22Rv1 (cell line): ENCODE measurements at regions not wholly inside any gene's neighbourhood (a gene's known extent, or its start where the extent isn't known, plus 50 kb on each side); places are given as distances from the start of the nearest gene placed in this dataset.

ENCODE experiments used
- CTCF ChIP-seq: fragments of 450-650 bp; IDR thresholded peaks from 2 replicates; pipeline ENCODE4 v1.5.1; 2017; ENCODE audit warnings: mild to moderate bottlenecking
- ZFX ChIP-seq: fragments of 450-650 bp; IDR thresholded peaks from 2 replicates; pipeline ENCODE4 v1.6.1; 2017; ENCODE audit warnings: antibody characterized with exemption, borderline replicate concordance

DNA sequence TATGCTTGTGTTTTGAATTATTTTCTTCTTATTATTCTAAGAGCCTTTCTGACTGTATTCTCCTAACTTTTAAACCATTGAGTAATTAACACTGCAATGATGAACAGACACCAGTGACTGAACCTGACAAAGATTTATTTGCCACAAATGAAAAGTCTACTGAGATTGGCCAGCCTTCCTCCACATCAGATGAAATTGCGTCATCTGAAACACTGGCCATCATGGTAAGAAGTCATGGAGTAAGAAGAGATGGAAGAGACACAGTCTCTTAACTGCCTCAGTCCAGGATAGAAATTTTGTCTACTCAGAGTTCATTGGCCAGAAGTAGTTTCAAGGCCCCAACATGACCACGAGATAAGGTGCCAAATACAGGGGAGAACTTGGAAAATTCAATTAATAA, 357.8 kb downstream of the BMPER start:
- no peak for TF ChIP-seq CTCF
- TF ChIP-seq ZFX, result no peak
